OCI-LY1 (cell line): ENCODE measurements at regions not wholly inside any gene's neighbourhood (a gene's known extent, or its start where the extent isn't known, plus 50 kb on each side); places are given as distances from the start of the nearest gene placed in this dataset.

Source experiments
- H2AFZ ChIP-seq: fragments of 200-600 bp; sonication (generic), shearing (Covaris generic); 2 replicates; pipeline ENCODE4 v1.6.0; 2014; ENCODE audit warnings: antibody characterized with exemption, mild to moderate bottlenecking, low read length
- H3F3A ChIP-seq: fragments of 200-600 bp; sonication (generic), shearing (Covaris generic); 2 replicates; pipeline ENCODE4 v1.6.0; 2014; ENCODE audit warnings: mild to moderate bottlenecking, antibody characterized with exemption, low read length, moderate library complexity; ENCODE audit not compliant: insufficient read depth
- H3K27ac ChIP-seq: fragments of 200-600 bp; sonication (generic); 2 replicates; pipeline ENCODE4 v1.5.1; 2014; ENCODE audit warnings: low read length, mixed run types, mild to moderate bottlenecking, low read depth; ENCODE audit not compliant: poor library complexity, severe bottlenecking
- H3K27me3 ChIP-seq: fragments of 200-600 bp; sonication (generic); 2 replicates; pipeline ENCODE4 v1.6.0; 2014; ENCODE audit warnings: antibody characterized with exemption, mild to moderate bottlenecking, low read length, moderate library complexity; ENCODE audit not compliant: insufficient read depth
- H3K36me3 ChIP-seq: fragments of 200-600 bp; sonication (generic); 2 replicates; pipeline ENCODE4 v1.6.1; 2014; ENCODE audit warnings: mild to moderate bottlenecking, antibody characterized with exemption, low read length, moderate library complexity, mixed read lengths; ENCODE audit not compliant: insufficient read depth
- H3K4me1 ChIP-seq: fragments of 200-600 bp; sonication (generic); 2 replicates; pipeline ENCODE4 v1.5.1; 2014; ENCODE audit warnings: mild to moderate bottlenecking, low read length, moderate library complexity; ENCODE audit not compliant: insufficient read depth, severe bottlenecking
- H3K4me2 ChIP-seq: fragments of 200-600 bp; sonication (generic), shearing (Covaris generic); 2 replicates; pipeline ENCODE4 v1.6.1; 2014; ENCODE audit warnings: low read length
- H3K4me3 ChIP-seq: fragments of 200-600 bp; sonication (generic); 2 replicates; pipeline ENCODE4 v1.5.1; 2014; ENCODE audit warnings: low read length, low read depth, mild to moderate bottlenecking, mixed read lengths; ENCODE audit not compliant: poor library complexity, severe bottlenecking
- H3K79me2 ChIP-seq: fragments of 200-600 bp; shearing (Covaris generic); 2 replicates; pipeline ENCODE4 v1.6.1; 2016; ENCODE audit warnings: mixed run types, low read length, mixed read lengths; ENCODE audit not compliant: insufficient read depth
- H3K9ac ChIP-seq: fragments of 200-600 bp; sonication (generic), shearing (Covaris generic); 2 replicates; pipeline ENCODE4 v1.6.1; 2014; ENCODE audit warnings: mild to moderate bottlenecking, low read length, mixed read lengths
- H3K9me2 ChIP-seq: fragments of 200-600 bp; sonication (generic), shearing (Covaris generic); 2 replicates; pipeline ENCODE4 v1.6.1; 2014; ENCODE audit warnings: low read depth, mild to moderate bottlenecking, low read length, mixed read lengths
- H3K9me3 ChIP-seq: fragments of 200-600 bp; shearing (Covaris generic); 2 replicates; pipeline ENCODE4 v1.6.1; 2014; ENCODE audit warnings: low read length, mixed read lengths
- H4K20me1 ChIP-seq: fragments of 200-600 bp; sonication (generic), shearing (Covaris generic); 2 replicates; pipeline ENCODE4 v1.6.0; 2016; ENCODE audit warnings: mild to moderate bottlenecking, low read length; ENCODE audit not compliant: insufficient read depth
- CTCF ChIP-seq: fragments of 200-600 bp; sonication (generic), shearing (Covaris generic); IDR thresholded peaks from 2 replicates; pipeline ENCODE4 v1.5.1; 2017; ENCODE audit warnings: mild to moderate bottlenecking, antibody characterized with exemption, low read length, moderate library complexity, mixed read lengths
- EZH2 ChIP-seq: fragments of 200-600 bp; sonication (generic), shearing (Covaris generic); IDR thresholded peaks from 2 replicates; pipeline ENCODE4 v1.8.0; 2017; ENCODE audit warnings: borderline replicate concordance, mixed run types, mild to moderate bottlenecking, antibody characterized with exemption, low read length, moderate library complexity, mixed read lengths

GRCh38 chr11:128398517-128399250 lies 188.7 kb downstream of the ETS1 start:
- no peaks in the 10 kb centered on the region for H3K79me2 ChIP-seq
- no peaks in the 10 kb centered on the region for H3K9me2 ChIP-seq
- H2AFZ ChIP-seq, result no peak overlapping the region
- H3K27me3 ChIP-seq, result no peaks in the 10 kb centered on the region
- H3K27ac ChIP-seq, result no peak overlapping the region
- H3K4me2 ChIP-seq, result no peak overlapping the region
- H3K4me3 ChIP-seq, result no peak overlapping the region
- no peak overlapping the region for H3K9ac ChIP-seq
- no peaks in the 10 kb centered on the region for H3F3A ChIP-seq
- H4K20me1 ChIP-seq, result no peaks in the 10 kb centered on the region
- no peak for TF ChIP-seq CTCF
- no peaks in the 10 kb centered on the region for H3K9me3 ChIP-seq
- no peaks in the 10 kb centered on the region for H3K4me1 ChIP-seq
- no peaks in the 10 kb centered on the region for H3K36me3 ChIP-seq

- H3F3A ChIP-seq, result no peaks in the 10 kb centered on the region
- H3K79me2 ChIP-seq, result no peaks in the 10 kb centered on the region
- H3K9me2 ChIP-seq, result no peaks in the 10 kb centered on the region
- H3K36me3 ChIP-seq, result no peaks in the 10 kb centered on the region
- no peak overlapping the region for H2AFZ ChIP-seq
- no peaks in the 10 kb centered on the region for H4K20me1 ChIP-seq
- H3K27me3 ChIP-seq, result no peaks in the 10 kb centered on the region
- H3K27ac ChIP-seq, result no peak overlapping the region
- H3K9me3 ChIP-seq, result no peaks in the 10 kb centered on the region
- TF ChIP-seq EZH2 (no peak), CTCF (no peak)
- no peak overlapping the region for H3K4me3 ChIP-seq
- no peaks in the 10 kb centered on the region for H3K4me1 ChIP-seq
- H3K9ac ChIP-seq, result no peak overlapping the region
- no peak overlapping the region for H3K4me2 ChIP-seq
Measured at GRCh38 chr11:128397362-128397761, 190.0 kb downstream of the ETS1 start.

- TF ChIP-seq CTCF (no peak), EZH2 (no peak)
- Histone ChIP-seq H3K27ac (no peak overlapping the region), H3K4me2 (no peak overlapping the region), H3K9ac (no peak overlapping the region), H3K36me3 (no peaks in the 10 kb centered on the region), H2AFZ (no peak overlapping the region), H3K79me2 (no peaks in the 10 kb centered on the region), H3K4me3 (no peak overlapping the region), H4K20me1 (no peaks in the 10 kb centered on the region), H3K9me3 (no peaks in the 10 kb centered on the region), H3K27me3 (no peaks in the 10 kb centered on the region), H3K9me2 (no peaks in the 10 kb centered on the region), H3K4me1 (no peaks in the 10 kb centered on the region), H3F3A (no peaks in the 10 kb centered on the region)
Measured at GRCh38 chr11:128394431-128395089, 192.8 kb downstream of the ETS1 start.
